GM12872 (cell line): ENCODE measurements at regions not wholly inside any gene's neighbourhood (a gene's known extent, or its start where the extent isn't known, plus 50 kb on each side); places are given as distances from the start of the nearest gene placed in this dataset.

Experiments used
- CTCF ChIP-seq: IDR thresholded peaks from 3 replicates; pipeline ENCODE4 v1.5.1; 2011; ENCODE audit warnings: low read depth, mild to moderate bottlenecking, low read length, moderate library complexity; ENCODE audit not compliant: insufficient read depth

DNA sequence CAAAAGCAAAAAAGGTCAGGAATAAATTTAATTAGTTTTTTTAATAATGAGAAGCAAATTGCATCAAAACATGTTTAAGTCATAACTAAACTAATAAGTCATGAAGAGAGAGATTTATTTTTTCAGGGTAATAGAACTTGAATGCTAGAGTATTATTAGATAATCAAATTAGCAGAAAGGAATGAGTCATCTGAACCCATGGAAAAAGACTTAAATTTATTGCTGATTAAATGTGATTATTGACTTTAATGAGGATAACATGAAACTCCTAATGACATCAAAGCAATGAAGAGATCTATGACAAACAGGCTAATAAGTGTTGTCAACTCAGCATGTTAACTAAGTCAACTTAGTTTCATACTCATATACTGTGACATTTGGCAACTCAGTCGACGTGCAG lies 264.2 kb downstream of the USP25 start:
- TF ChIP-seq CTCF, result no peak

GRCh38 chr21:15999741-16000140 lies 270.0 kb downstream of the USP25 start:
- TF ChIP-seq CTCF, result no peak

DNA sequence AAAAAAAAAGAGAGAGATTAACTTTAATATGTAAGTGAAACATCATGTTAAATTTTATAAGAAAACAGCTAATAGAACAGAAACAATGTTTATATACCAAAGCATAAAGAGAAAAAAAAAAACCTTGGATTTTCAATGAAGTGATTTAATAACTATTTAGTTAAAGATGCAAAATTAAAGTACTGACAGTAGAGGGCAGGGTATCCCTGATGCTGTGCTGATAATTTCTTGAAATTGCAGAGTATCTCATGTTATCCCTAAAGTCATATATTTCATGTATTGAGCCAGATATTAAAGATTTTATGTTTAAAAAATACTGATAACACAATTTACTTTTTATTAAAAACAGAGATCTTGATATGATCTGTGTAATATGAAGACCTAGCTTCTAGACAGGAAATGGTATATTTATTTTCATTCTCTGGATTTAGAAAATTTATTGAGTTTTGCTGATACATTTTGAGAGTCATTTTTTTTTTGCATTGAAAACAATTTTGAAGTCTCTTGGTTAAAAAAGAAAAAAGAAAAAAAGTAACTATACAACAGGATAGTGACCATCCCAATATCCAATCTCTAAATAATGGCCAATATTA lies 273.2 kb downstream of the USP25 start:
- TF ChIP-seq CTCF, result no peak

GRCh38 chr21:16004086-16004485 lies 274.3 kb downstream of the USP25 start:
- no peak for TF ChIP-seq CTCF

DNA sequence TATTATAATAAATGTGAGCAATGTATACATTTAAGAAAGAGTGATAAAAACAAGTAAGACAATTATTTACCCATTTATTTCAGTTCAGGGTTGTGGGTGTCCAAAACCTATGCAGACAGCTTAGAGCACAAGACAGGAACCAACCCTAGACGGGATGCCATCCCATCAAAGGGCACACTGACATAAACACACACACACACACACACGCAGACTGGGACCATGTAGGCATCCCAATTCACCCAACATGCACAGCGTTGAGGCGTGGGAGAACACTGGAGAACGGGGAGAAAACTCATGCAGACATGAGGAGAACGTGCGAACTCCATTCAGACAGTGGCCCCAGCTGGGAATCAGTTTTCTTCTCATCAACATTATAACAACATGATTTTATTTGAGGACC lies 274.7 kb downstream of the USP25 start:
- no peak for TF ChIP-seq CTCF

GRCh38 chr21:16005996-16006395 lies 276.2 kb downstream of the USP25 start:
- TF ChIP-seq CTCF, result no peak

DNA sequence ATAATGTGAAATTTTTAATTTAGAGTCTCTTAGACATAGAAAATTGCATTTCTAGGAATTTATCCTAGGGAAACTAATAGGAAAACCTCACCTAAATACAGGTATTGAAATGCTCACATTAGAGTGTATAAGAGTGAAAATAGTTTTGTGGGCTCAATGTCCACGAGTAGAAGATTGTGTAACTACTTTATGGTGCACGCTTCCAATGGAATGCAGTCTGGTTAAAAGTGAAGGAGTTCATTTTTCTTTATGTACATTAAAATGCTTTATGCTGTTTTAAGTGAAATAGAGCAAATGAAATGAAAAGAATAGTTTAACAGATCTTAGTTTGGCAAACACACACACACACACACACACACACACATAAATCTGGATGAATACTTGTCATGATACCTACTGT lies 278.2 kb downstream of the USP25 start:
- TF ChIP-seq CTCF, result no peak
